ENCODE measurements at regions not wholly inside any gene's neighbourhood (a gene's known extent, or its start where the extent isn't known, plus 50 kb on each side); places are given as distances from the start of the nearest gene placed in this dataset.
"Not testable (repeated sequence)": the region's sequence is repeated elsewhere in the genome, so short reads cannot be mapped to it uniquely, and the experiment has no call there.

- no peak for DNase-seq
Measured at GRCh38 chr21:23809573-23809972, 1797.7 kb downstream of the MRPL39 start.

DNA sequence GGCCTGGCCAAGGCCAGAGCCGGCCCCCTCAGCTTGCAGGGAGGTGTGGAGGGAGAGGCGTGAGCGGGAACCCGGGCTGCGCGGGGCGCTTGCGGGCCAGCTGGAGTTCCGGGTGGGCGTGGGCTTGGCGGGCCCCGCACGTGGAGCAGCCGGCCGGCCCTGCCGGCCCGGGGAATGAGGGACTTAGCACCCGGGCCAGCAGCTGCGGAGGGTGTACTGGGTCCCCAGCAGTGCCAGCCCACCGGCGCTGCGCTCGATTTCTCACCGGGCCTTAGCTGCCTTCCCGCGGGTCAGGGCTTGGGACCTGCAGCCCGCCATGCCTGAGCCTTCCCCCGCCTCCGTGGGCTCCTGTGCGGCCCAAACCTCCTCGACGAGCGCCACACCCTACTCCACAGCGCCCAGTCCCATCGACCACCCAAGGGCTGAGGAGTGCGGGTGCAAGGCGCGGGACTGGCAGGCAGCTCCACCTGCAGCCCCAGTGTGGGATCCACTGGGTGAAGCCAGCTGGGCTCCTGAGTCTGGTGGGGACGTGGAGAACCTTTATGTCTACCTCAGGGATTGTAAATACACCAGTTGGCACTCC lies 1800.2 kb downstream of the MRPL39 start:
- not testable (repeated sequence) for DNase-seq

GRCh38 chr21:23804866-23805265 lies 1802.4 kb downstream of the MRPL39 start:
- DNase-seq, result no peak

DNA sequence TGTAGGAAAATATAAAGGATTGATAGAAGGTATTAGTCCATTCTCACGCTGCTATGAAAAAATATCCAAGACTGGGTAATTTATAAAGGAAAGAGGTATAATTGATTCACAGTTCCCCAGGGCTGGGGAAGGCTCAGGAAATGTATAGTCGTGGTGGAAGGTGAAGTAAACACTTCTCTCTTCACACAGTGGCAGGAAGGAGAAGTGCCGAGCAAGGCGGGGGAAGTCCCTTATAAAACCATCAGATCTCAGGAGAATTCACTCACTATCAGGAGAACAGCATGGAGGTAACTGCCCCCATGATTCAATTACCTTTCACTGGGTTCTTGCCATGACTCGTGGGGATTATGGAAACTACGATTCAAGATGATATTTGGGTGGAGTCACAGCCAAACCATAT lies 1806.0 kb downstream of the MRPL39 start:
- DNase-seq, result no peak

DNA sequence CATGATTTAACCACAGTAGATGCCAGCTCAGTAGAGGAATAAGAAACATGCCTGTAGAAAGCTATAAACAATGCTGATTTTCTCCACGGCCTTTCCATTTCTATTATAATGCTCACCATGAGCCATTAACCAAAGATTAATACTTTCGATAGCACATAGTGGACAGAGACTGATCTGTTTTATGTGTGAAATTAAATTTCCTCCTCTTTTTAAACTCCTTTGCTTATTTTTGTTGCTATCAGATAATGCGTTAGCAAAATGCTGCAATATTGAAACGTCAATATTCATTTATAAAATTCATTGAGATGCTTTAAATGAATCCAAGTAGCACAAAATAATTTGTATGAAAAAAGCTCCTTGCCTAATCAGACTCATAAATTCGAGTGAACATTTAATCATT lies 1807.9 kb downstream of the MRPL39 start:
- no peak for DNase-seq

DNA sequence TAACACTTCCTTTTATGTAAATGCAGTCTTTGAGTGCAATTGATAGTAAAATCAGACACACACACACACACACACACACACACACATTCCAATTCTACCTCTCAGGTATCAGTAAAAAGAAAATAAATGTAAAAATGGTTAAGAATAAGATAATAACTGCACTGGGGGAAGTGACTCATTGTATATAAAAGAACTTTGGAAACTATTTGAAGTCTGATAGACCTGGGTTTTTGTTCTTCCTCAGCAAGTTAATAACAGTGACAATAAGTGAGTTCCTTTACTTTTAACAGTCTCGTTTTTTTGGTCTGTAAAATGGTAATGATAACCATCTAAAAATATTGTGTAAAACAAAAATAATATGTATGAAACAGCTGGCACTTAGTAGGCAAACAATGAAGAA lies 1815.0 kb downstream of the MRPL39 start:
- no peak for DNase-seq

- DNase-seq, result no peak
Measured at GRCh38 chr21:23789864-23790263, 1817.4 kb downstream of the MRPL39 start.

DNA sequence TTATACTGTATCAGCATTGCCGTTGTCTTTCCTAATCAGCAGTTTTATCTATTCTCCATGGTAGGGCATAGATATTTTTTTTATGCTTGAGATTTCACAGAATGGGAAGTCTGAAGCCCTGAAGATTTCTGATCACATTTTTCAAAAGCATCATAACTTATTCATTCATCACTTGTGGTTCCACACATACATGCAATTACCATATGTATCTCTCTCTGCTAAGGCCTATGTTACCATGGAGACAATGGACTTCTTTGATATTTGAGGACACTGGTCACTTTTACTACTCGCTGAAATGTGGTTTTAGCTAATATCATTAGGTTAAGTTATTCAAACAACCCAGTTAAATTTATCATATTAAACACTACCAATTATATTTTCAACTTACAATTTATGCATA lies 1827.0 kb downstream of the MRPL39 start:
- no peak for DNase-seq

DNA sequence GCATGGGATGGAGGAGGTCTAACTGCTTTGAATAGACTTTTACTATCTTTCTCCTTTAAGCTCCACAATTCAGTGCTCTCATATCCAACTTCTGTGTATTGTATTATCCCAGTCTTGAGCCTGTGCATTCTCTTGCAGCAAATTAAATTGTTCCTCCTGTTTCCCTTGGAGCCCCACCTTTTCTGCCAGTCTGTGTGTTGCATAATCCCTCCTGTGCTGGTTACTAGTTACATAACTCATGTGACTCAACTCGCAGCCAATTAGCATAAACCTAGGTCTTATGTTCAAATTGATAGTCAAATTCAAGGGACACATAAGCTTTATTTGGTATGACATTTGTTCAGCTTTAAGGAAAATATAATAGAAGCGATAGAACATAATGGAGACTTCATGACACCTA lies 1863.5 kb downstream of the MRPL39 start:
- DNase-seq, result no peak

DNA sequence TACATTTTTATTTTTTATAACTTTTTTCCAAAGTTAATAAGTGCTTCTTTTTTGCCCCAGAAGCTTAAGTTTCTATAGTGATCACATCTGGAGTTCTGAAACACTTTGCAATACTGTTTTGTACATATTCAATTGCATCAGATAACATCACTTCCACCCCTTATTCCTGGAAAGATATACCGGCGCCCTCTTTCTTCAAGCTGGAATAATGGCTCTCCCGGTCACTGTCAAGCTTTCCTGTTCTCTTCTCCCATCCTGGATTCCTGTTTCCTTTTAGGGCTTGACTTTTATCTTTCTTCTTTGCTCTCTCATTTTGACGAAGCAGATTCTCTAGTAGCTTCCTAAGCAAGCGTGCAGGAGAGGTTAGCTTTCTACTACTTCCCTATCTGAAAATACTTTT lies 1866.8 kb downstream of the MRPL39 start:
- DNase-seq, result no peak

DNA sequence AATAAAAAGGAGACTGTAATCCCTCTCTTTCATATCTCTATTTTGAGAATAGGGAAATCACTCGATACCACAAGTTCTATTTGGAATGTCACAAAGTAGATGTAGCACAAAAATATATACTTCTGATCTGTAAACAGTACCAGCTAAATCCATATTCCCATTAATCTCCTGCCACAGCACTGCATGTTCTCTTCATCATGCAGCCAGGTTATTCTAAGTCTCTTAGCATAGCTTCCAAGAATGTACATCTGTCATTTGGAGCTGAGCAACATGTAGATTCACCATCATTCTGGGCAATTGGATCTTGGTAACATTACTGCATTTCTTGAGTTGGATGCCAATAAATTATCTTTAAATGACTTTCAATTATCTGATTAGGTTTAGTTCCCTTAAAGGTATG lies 1874.5 kb downstream of the MRPL39 start:
- no peak for DNase-seq

- no peak for DNase-seq
Measured at GRCh38 chr21:23729331-23729730, 1878.0 kb downstream of the MRPL39 start.

- no peak for DNase-seq
Measured at GRCh38 chr21:23725576-23725975, 1881.7 kb downstream of the MRPL39 start.

- DNase-seq, result no peak
Measured at GRCh38 chr21:23718446-23719285, 1888.6 kb downstream of the MRPL39 start.

DNA sequence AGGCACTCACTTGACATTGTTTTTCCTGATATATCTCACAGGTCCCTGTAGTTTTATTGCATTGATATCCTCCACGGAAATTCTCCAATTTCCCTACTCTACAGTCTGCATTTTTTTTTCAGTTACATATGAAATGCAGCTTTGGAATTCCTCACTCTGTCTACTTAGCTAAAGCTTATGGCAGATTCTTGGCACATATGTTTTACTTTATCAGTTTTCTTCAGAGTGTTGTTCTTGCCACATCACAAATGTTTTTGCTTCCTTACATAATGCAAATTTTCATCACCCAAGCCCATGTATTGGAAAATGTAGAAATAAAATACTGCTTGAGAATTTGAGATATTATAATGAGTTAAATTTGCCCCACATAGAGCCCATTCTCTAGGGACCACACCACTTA lies 1895.1 kb downstream of the MRPL39 start:
- no peak for DNase-seq

DNA sequence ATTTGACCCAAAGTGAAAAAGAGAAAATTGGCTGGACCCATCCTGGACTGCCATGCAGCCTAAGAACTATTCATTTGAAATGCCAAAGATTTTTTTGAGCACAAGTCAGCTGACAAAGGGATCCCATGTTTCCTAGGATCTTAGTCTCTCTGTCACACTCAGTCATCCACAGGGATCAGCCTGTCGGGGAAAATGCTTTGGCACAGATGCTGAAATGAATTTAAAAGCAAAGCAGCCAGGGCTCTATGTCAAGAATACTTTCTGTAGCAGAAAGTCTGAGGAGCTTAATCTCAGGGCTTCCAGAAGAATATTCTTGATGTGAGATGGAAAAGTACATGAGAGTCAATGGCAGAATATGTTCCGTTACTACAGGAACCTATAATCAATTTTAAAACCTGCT lies 1900.8 kb downstream of the MRPL39 start:
- DNase-seq, result no peak

GRCh38 chr21:23699402-23699801 lies 1907.9 kb downstream of the MRPL39 start:
- no peak for DNase-seq

- DNase-seq, result no peak
Measured at GRCh38 chr21:23698619-23699018, 1908.7 kb downstream of the MRPL39 start.

DNA sequence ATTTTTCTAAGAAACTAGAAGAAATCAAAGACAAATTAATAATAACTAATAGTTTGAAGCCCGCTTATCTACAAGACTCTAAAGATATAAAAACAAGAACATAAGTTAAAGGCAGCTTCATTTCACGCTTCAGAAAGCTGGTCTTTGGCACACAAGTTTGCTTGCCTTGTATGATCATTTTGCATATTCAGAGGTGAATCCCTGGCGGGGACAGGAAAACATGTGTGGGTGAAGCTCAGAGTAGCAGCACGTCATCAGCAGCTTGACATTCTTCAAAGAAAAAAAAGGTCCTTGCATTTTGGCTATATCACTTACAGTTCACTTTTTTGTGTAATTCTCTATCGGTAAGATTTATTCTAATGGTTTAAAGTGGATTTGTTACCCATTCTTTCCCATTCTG lies 1911.8 kb downstream of the MRPL39 start:
- no peak for DNase-seq

GRCh38 chr21:23694390-23694789 lies 1912.9 kb downstream of the MRPL39 start:
- DNase-seq, result no peak

- DNase-seq, result no peak
Measured at GRCh38 chr21:23690316-23690715, 1917.0 kb downstream of the MRPL39 start.

- no peak for DNase-seq
Measured at GRCh38 chr21:23686737-23687523, 1920.4 kb downstream of the MRPL39 start.

DNA sequence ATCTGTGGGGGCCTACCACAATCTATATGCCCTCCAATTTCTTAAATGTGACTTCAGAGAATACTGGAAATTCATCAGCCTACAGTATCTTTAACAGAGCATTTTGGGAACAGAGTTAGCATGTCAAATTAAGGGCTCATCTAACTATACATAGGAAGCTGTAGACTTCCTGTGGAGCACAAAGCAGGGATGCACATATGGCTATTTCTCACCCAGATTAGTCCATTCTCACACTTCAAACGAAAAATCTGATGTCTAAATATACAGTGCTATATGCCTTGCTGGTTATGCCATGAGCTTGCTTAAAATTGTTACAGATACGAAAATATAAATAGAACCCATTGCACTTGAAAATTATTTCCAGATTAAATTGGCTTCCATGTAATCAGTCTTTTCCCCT lies 1922.8 kb downstream of the MRPL39 start:
- no peak for DNase-seq

DNA sequence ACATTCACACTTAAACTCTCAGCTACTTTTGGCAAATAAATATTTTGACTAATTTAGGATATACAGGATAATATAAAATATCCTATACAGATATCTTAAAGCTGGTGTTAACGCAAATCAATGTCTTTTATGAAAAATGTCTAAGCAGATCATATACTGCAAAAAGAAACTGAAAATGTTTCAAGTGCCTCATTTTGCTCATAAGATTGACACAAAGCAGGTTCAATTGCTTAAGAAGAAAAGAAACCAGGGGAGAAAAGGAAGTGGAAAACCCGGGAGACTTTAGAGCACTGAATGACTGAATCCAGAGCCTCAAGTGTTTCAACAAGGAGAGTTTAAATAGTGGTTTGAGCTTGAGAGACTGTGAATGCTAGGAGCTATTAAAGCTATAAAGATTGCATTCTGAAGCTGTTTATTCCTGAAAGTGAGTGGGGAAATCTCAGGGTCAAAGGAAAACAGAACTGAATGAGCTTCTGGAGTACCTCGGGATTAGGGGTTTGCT lies 1943.0 kb downstream of the MRPL39 start:
- DNase-seq, result no peak

All from SIG-M5 (cell line).